NB4 (cell line): ENCODE measurements at regions not wholly inside any gene's neighbourhood (a gene's known extent, or its start where the extent isn't known, plus 50 kb on each side); places are given as distances from the start of the nearest gene placed in this dataset.

Experiments used
- CTCF ChIP-seq: IDR thresholded peaks from one replicate; pipeline ENCODE4 v1.5.1; 2012; ENCODE audit warnings: low read depth, low read length
- POLR2A ChIP-seq: IDR thresholded peaks from 2 replicates; pipeline ENCODE4 v1.6.1; 2011; ENCODE audit warnings: mild to moderate bottlenecking; ENCODE audit not compliant: insufficient read length; ENCODE audit errors: extremely low read depth

GRCh38 chr12:93061473-93062419 is 132.7 kb upstream of the EEA1 start:
- no peak for TF ChIP-seq CTCF
- no peak for TF ChIP-seq POLR2A
